Thymus (tissue), 11 donors: ENCODE measurements at regions not wholly inside any gene's neighbourhood (a gene's known extent, or its start where the extent isn't known, plus 50 kb on each side); places are given as distances from the start of the nearest gene placed in this dataset.

ENCODE experiments used
- DNase-seq, 9 donors: peaks; one replicate each; pipeline ENCODE4 v3.0.0-alpha.2; 2013; ENCODE audit warnings: low spot score in 9 of 9, low read depth in 6 of 9, missing footprints in 1 of 9
- H3K27ac ChIP-seq, 2 donors: one replicate each; pipeline ENCODE4 v1.5.1; 2013; ENCODE audit warnings: control low read depth in 1 of 2, low read depth in 1 of 2, low read length in 1 of 2, mild to moderate bottlenecking in 1 of 2, moderate library complexity in 1 of 2
- H3K27me3 ChIP-seq, 2 donors: one replicate each; pipeline ENCODE4 v1.5.1; 2013; ENCODE audit warnings: low read length in 1 of 2; ENCODE audit not compliant: control insufficient read depth in 2 of 2, insufficient read depth in 1 of 2
- H3K36me3 ChIP-seq, 2 donors: one replicate each; pipeline ENCODE4 v1.5.1; 2013; ENCODE audit warnings: low read length in 1 of 2, mild to moderate bottlenecking in 1 of 2, moderate library complexity in 1 of 2; ENCODE audit not compliant: control insufficient read depth in 2 of 2, insufficient read depth in 2 of 2
- H3K4me1 ChIP-seq, 2 donors: one replicate each; pipeline ENCODE4 v1.5.1; 2013; ENCODE audit warnings: low read length in 2 of 2; ENCODE audit not compliant: control insufficient read depth in 2 of 2, insufficient read depth in 2 of 2
- H3K4me3 ChIP-seq, 2 donors: one replicate each; pipeline ENCODE4 v1.5.1; 2013; ENCODE audit warnings: low read length in 2 of 2, control low read depth in 1 of 2, mild to moderate bottlenecking in 1 of 2
- H3K9me3 ChIP-seq, 2 donors: one replicate each; pipeline ENCODE4 v1.5.1; 2013; ENCODE audit warnings: low read length in 1 of 2, mild to moderate bottlenecking in 1 of 2; ENCODE audit not compliant: control insufficient read depth in 2 of 2, insufficient read depth in 1 of 2
- WGBS: extraction: QIAGEN DNeasy Blood & Tissue Kit; methylation state at CpG from one replicate; pipeline ENCODE4 v1.1.7; 2013; 5-methylcytosine and 5-hydroxymethylcytosine counted together
- donor health status: healthy.

DNA sequence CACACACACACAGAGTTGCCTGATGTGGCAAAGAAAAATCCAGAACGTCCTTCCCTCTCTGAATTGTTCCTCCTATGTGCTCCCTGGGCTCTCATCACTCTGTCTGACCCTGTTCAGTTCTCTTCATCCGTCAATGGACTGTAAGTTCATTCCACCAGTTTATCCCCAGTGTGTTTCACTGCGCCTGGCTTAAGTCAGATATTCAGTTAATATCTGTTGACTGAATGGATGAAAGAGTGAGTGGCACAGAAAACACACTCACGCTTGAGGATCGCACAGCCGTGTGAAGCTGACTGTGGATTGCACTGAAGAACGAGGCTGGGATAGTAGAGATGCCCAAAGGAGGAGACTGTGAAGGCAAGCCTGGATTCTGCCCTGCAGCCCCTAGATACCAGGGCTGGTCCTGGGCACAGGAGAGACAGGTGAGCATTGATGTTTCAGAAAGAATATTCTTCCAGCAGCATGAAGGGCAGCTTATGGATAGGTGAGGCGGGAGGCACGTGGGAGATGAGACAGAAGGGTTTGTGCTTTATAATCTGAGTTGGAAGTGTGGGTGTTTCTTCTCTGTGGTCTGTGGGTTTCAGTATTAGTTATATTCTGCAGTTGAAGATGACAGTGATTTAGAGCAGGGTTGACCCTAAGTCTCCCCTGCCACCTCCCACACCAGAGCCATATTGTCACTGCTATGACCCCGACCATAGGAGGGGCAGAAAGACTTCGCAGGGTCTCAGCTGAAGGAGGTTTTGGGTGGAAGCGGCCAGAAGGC lies 129.9 kb downstream of the SOCS6 start:
- DNase-seq, result no peak
- Histone ChIP-seq H3K9me3 (no peaks in the 10 kb centered on the region), H3K4me3 (no peak overlapping the region), H3K27me3 (no peaks in the 10 kb centered on the region), H3K4me1 (no peaks in the 10 kb centered on the region), H3K36me3 (no peaks in the 10 kb centered on the region), H3K27ac (no peak overlapping the region)
- 90% methylated on average over 12 of the region's 12 CpGs for WGBS

DNA sequence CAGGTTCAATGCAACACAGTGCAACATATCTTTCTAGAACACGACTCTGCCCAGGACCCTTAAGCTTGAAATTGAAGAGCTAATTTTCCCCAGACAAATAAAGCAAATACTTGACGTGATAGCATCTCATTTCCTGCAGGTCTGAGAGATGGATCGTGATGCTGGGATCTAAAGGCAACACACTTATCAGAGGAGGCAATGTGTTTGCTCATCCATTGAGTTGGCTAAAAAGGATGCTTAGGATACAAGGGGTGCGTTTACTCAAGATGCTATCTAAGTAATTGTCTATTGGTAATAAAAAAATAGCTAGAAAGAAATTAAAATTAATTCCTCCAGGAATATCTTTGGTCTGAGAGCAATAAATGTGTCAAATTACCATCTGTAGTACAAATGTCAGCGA lies 129.0 kb downstream of the SOCS6 start:
- DNase-seq, result no peak
- H3K4me1 ChIP-seq, result no peaks in the 10 kb centered on the region
- H3K9me3 ChIP-seq, result no peaks in the 10 kb centered on the region
- no peak overlapping the region for H3K27ac ChIP-seq
- no peaks in the 10 kb centered on the region for H3K27me3 ChIP-seq
- H3K36me3 ChIP-seq, result no peaks in the 10 kb centered on the region
- WGBS, result 76% methylated on average over 5 of the region's 5 CpGs
- H3K4me3 ChIP-seq, result no peak overlapping the region

DNA sequence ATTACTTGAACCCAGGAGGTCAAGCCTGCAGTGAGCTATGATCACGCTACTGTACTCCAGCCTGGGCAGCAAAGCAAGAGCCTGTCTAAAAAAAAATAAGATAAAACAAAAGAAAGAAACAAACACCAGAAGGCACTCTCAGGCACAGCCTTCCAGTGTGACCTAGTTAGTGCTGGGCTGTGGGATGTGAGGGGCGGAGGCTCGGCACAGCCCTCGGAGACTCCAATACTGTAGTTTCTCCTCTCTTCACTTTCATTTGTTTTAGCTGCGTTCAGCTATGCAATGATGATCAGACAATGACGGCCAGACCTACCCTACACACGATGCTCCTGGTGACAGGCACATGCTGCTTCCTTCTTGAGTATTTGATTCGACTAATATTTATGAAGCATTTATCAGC lies 127.7 kb downstream of the SOCS6 start:
- H3K27me3 ChIP-seq, result no peaks in the 10 kb centered on the region
- WGBS, result 93% methylated on average over 8 of the region's 8 CpGs

DNA sequence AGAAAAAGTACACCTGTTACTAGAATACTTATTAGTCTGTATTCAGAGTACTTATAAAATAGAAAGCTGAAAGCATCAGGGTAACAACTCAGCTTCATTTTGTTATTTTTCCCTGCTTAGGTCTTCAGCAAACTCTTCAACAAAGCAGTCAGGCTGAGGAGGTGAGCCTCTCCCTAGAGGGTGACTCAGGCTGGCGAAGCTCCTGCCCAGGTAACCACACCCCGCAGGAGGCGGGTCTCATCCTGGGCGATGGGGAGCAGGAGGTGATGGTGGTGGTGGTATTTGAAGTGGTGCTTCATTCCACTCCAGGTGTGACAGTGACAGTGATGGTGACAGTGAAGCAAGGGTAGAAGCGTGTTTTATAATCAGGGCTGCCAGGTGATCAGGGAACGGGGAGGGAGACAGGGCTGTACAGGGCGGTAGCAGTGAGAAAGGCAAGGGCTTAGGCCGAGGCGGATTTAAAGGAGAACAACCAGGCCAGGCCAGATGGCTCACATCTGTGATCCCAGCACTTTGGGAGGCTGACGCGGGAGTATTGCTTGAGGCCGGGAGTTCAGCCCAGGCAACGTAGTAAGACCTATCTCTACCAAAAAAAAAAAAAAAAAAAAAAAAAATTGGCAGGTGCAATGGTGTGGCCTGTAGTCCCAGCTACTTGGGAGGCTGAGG lies 127.1 kb downstream of the SOCS6 start:
- Histone ChIP-seq H3K27ac (no peak overlapping the region), H3K9me3 (no peaks in the 10 kb centered on the region), H3K4me3 (no peak overlapping the region), H3K4me1 (no peaks in the 10 kb centered on the region), H3K36me3 (no peaks in the 10 kb centered on the region), H3K27me3 (no peaks in the 10 kb centered on the region)
- WGBS, result 95% methylated on average over 13 of the region's 13 CpGs
- no peak for DNase-seq

More for the DNA sequence above, 127.7 kb downstream of the SOCS6 start:
- Histone ChIP-seq H3K36me3 (no peaks in the 10 kb centered on the region), H3K9me3 (no peaks in the 10 kb centered on the region), H3K27ac (no peak overlapping the region), H3K4me1 (no peaks in the 10 kb centered on the region), H3K4me3 (no peak overlapping the region)
- DNase-seq, result no peak

DNA sequence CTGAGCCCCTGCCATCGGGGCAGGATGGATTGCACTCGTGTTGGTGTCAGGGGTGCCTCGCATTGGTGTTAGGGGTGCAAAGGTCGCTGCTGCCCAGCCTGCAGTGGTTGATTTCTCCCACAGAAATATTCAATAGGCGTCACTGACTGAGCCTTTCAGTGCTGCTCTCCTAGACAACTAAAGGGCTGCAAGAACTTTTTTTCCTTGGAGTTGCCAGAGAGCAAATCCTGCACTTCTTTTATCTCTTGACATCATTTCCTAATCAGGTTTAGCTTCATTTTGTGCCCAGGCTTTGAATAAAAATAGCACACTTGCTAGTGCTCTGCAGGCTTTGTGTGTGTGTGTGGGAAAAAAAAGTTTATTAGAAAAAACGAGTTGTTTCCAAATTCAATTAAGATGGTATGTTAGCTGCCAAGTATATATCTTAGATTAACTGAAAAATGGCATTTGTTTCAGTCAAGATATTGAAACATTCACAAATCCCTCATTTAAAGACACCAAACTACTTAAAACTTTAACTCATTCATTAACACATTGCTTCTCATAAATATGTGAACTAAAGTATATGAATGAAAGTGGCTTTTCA lies 125.6 kb downstream of the SOCS6 start:
- no peak overlapping the region for H3K4me3 ChIP-seq
- DNase-seq, result no peak

DNA sequence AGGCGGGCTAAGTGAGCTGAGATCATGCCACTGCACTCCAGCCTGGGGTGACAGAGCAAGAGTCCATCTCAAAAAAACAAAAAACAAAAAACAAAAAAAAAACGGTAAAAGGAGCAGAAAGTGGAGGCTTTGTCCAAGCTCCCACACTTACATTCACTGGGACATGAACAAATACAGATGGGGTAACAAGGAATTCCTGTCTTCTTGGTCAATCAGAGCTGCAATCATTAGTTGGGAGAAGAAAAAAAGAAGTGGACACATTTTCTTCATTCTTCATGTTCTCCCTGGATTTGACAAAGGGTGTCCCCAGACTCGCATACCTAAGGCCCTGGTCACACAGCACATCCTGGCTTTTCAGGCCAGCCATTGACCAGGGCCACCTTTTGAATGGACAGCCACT lies 124.6 kb downstream of the SOCS6 start:
- Histone ChIP-seq H3K4me3 (no peak overlapping the region), H3K4me1 (no peaks in the 10 kb centered on the region), H3K27me3 (no peaks in the 10 kb centered on the region), H3K9me3 (no peaks in the 10 kb centered on the region), H3K27ac (no peak overlapping the region), H3K36me3 (no peaks in the 10 kb centered on the region)
- WGBS, result 96% methylated on average over 3 of the region's 3 CpGs
- DNase-seq, result no peak

More for the DNA sequence above, 125.6 kb downstream of the SOCS6 start:
- 91% methylated on average over 6 of the region's 6 CpGs for WGBS
- Histone ChIP-seq H3K27me3 (no peaks in the 10 kb centered on the region), H3K36me3 (no peaks in the 10 kb centered on the region), H3K27ac (no peak overlapping the region), H3K9me3 (no peaks in the 10 kb centered on the region), H3K4me1 (no peaks in the 10 kb centered on the region)

DNA sequence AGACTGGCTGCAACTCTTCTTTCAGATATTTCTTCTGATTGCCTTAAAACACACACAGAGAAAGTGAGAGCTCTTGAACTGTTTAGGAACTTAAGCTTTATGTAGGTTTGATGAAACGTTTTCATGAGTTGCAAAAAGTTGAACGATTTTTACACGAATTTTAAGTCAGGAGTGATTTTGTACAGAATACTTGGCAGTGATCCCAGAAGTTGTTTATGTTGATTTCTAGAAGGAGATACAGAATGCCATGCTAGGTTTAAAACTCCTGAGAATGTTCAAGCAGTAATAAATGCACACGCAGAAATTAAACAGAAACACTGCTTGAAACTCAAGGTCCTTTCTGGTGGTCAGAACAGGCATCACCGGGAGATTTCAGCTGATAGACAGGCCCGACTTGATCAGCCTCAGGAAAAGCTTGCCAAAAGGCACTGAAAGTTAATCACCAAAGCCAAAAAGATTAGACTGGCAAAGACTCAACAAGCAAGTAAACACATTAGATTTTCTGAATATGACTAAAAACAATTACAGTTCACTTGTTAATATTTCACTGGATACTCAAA lies 123.1 kb downstream of the SOCS6 start:
- no peak overlapping the region for H3K4me3 ChIP-seq
- DNase-seq, result no peak
- 95% methylated on average over 6 of the region's 6 CpGs for WGBS

DNA sequence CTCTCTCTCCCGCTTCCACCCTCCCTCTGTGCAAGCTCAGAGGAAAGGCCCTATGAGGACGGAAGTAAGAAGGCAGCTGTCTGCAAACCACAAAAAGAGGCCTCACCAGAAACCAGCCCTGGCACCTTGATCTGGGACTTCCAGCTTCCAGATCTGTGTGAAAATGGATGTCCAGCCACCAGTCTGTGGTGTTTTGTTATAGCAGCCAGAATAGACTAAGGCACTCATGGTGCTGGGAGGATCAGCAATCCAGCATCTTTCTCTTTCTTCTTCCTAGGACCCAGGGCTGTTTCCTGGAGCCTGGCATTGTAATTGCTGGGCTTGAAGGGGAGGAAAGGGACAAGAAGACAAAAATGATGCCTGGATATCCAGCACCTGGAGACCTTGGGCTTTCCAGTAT lies 122.5 kb downstream of the SOCS6 start:
- Histone ChIP-seq H3K4me3 (no peak overlapping the region), H3K27me3 (no peaks in the 10 kb centered on the region), H3K27ac (no peak overlapping the region), H3K36me3 (no peaks in the 10 kb centered on the region), H3K9me3 (no peaks in the 10 kb centered on the region), H3K4me1 (no peaks in the 10 kb centered on the region)
- DNase-seq, result no peak
- 79% methylated on average over 2 of the region's 2 CpGs for WGBS

More for the DNA sequence above, 123.1 kb downstream of the SOCS6 start:
- Histone ChIP-seq H3K27ac (no peak overlapping the region), H3K27me3 (no peaks in the 10 kb centered on the region), H3K4me1 (no peaks in the 10 kb centered on the region), H3K36me3 (no peaks in the 10 kb centered on the region), H3K9me3 (no peaks in the 10 kb centered on the region)

DNA sequence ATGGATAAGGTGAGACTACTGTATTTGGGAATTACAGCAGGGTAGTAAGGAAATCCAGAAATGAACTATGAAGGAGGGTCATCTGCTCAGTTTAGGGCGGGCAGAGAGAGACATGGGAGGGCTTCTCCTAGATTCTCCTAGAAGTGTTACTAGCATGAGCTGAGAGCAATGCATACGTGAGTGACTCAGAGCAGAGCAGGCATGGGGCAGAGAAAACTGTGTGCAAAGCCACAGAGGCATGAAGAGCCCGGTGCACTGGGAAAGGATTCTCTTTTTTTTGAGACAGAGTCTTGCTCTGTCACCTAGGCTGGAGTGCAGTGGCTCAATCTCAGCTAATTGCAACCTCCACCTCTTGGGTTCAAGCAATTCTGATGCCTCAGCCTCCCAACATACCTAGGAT lies 116.2 kb downstream of the SOCS6 start:
- Histone ChIP-seq H3K4me1 (no peaks in the 10 kb centered on the region), H3K36me3 (no peaks in the 10 kb centered on the region), H3K27ac (no peak overlapping the region), H3K27me3 (no peaks in the 10 kb centered on the region), H3K4me3 (no peak overlapping the region), H3K9me3 (no peaks in the 10 kb centered on the region)
- no peak for DNase-seq
- WGBS, result 89% methylated on average over 3 of the region's 3 CpGs
